ENCODE measurements at regions not wholly inside any gene's neighbourhood (a gene's known extent, or its start where the extent isn't known, plus 50 kb on each side); places are given as distances from the start of the nearest gene placed in this dataset.

DNA sequence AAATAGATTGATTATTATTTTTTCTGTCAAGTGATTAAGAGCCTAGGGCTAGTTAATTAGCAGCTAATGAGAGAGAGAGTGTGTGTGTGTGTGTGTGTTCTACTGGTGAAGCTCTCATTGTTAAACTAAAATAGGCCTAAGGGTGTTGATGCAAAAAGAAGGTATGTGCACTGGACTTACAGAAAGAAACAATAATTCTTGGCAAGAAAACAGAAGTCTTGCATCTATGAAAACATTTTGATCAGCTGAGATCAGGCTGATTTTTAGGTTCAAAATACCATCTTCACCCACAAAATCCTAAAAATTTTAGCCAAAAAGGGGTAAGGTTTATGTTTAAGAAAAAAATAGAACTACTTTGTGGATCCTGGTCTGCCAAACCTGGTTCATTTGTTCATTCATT lies 106.5 kb downstream of the POSTN start:
- H3K27ac ChIP-seq: peak overlapping the region in 2 of 4 donors; percentile 65 to 73
- intact Hi-C loops (cut with DNase I): no loop called here
- no peak for DNase-seq
- H3K9me3 ChIP-seq: no peaks in the 10 kb centered on the region
- TF ChIP-seq EP300 (IDR thresholded peaks at IDR 0.05): no peak
- TF ChIP-seq POLR2A (IDR thresholded peaks at IDR 0.05): no peak
- no peak for TF ChIP-seq POLR2AphosphoS5 (IDR thresholded peaks at IDR 0.05)
- TF ChIP-seq CTCF (IDR thresholded peaks at IDR 0.05): no peak
- no peak overlapping the region for H3K4me3 ChIP-seq
- no peaks in the 10 kb centered on the region for H3K36me3 ChIP-seq
- H3K27me3 ChIP-seq: no peaks in the 10 kb centered on the region
- H3K4me1 ChIP-seq: peaks cover 0 to 29% (median 20%) of the 10 kb centered on the region in 4 donors

- intact Hi-C loops (cut with DNase I): no loop called here
- no peaks in the 10 kb centered on the region for H3K27me3 ChIP-seq
- H3K4me1 ChIP-seq: peaks cover 0 to 29% (median 20%) of the 10 kb centered on the region in 4 donors
- no peaks in the 10 kb centered on the region for H3K9me3 ChIP-seq
- H3K36me3 ChIP-seq: no peaks in the 10 kb centered on the region
- 82 to 84% methylated on average over 3 of the region's 3 CpGs for WGBS, 2 donors
- H3K27ac ChIP-seq: peak overlapping the region in 2 of 4 donors; percentile 65 to 73
- DNase-seq: no peak
- H3K4me3 ChIP-seq: no peak overlapping the region
- TF ChIP-seq POLR2AphosphoS5 (IDR thresholded peaks at IDR 0.05) (no peak), EP300 (IDR thresholded peaks at IDR 0.05) (no peak), POLR2A (IDR thresholded peaks at IDR 0.05) (no peak), CTCF (IDR thresholded peaks at IDR 0.05) (no peak)
Observed at GRCh38 chr13:37491661-37492060, 106.9 kb downstream of the POSTN start.

GRCh38 chr13:37490176-37490779 lies 108.3 kb downstream of the POSTN start:
- 82 to 86% methylated on average over 5 of the region's 5 CpGs for WGBS, 2 donors
- no peak for DNase-seq
- intact Hi-C loops (cut with DNase I): no loop called here
- Histone ChIP-seq H3K27ac (peak overlapping the region in 1 of 4 donors; percentile 3), H3K4me1 (peaks cover 0 to 36% (median 25%) of the 10 kb centered on the region in 4 donors), H3K27me3 (no peaks in the 10 kb centered on the region), H3K36me3 (no peaks in the 10 kb centered on the region), H3K4me3 (no peak overlapping the region), H3K9me3 (no peaks in the 10 kb centered on the region)
- no peak for TF ChIP-seq POLR2AphosphoS5 (IDR thresholded peaks at IDR 0.05)
- no peak for TF ChIP-seq EP300 (IDR thresholded peaks at IDR 0.05)
- TF ChIP-seq POLR2A (IDR thresholded peaks at IDR 0.05): no peak

GRCh38 chr13:37488726-37489125 lies 109.8 kb downstream of the POSTN start:
- Histone ChIP-seq H3K27me3 (no peaks in the 10 kb centered on the region), H3K4me1 (peaks cover 0 to 32% (median 28%) of the 10 kb centered on the region in 4 donors), H3K27ac (no peak overlapping the region), H3K4me3 (no peak overlapping the region), H3K36me3 (no peaks in the 10 kb centered on the region), H3K9me3 (no peaks in the 10 kb centered on the region)
- intact Hi-C loops (cut with DNase I): loop anchor here (10.0 kb wide), 1 partner anchor 364 kb away; no protein-coding TSS in a partner anchor
- DNase-seq: no peak
- no peak for TF ChIP-seq POLR2AphosphoS5 (IDR thresholded peaks at IDR 0.05)
- TF ChIP-seq CTCF (IDR thresholded peaks at IDR 0.05): no peak
- TF ChIP-seq EP300 (IDR thresholded peaks at IDR 0.05): no peak
- no peak for TF ChIP-seq POLR2A (IDR thresholded peaks at IDR 0.05)

DNA sequence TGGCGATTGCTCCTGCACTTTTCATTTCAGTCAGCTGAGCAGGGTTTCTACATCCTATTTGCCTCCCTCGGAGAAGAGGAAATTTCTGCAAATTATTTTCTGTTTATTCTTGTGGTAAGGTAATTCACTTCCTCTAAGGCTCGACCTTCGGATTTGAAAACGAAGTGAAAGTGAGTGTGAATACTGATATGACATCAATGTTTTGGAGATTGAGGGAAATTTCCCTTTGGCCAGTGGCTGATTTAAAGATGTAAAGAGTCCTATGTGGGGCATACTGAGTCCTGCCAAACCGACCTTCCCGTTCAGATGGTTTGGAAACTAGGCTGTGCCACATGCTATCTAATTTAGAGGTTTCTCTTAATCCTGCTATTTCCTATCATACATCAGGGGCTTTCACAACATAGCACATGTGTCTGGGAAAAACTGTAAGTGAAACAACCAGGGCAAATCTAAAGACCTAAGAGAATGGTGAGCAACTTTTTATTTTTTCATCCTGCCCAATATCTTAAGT lies 112.3 kb downstream of the POSTN start:
- peaks cover 0 to 40% (median 27%) of the 10 kb centered on the region in 4 donors for H3K4me1 ChIP-seq
- 36 to 41% methylated on average over 7 of the region's 7 CpGs for WGBS, 2 donors
- no peaks in the 10 kb centered on the region for H3K27me3 ChIP-seq
- no peak for TF ChIP-seq CTCF (IDR thresholded peaks at IDR 0.05)
- TF ChIP-seq POLR2AphosphoS5 (IDR thresholded peaks at IDR 0.05): no peak
- no peak for TF ChIP-seq POLR2A (IDR thresholded peaks at IDR 0.05)
- no peak for TF ChIP-seq EP300 (IDR thresholded peaks at IDR 0.05)
- H3K9me3 ChIP-seq: no peaks in the 10 kb centered on the region
- H3K4me3 ChIP-seq: no peak overlapping the region
- H3K36me3 ChIP-seq: no peaks in the 10 kb centered on the region
- peak overlapping the region in 1 of 4 donors; percentile 6 for H3K27ac ChIP-seq
- intact Hi-C loops (cut with DNase I): loop anchor here (10.0 kb wide), 1 partner anchor 361 kb away; no protein-coding TSS in a partner anchor
- no peak for DNase-seq

Measured in sigmoid colon (tissue), 6 donors.